Suprapubic skin (tissue), 4 donors: ENCODE measurements at regions not wholly inside any gene's neighbourhood (a gene's known extent, or its start where the extent isn't known, plus 50 kb on each side); places are given as distances from the start of the nearest gene placed in this dataset.
A peak's percentile ranks its signal among the peaks of the same experiment; 100 is the strongest.

Source experiments
- DNase-seq, 2 donors: peaks; one replicate each; pipeline ENCODE4 v3.0.0-alpha.2; 2019; ENCODE audit warnings: low spot score in 2 of 2
- H3K27ac ChIP-seq: fragments of 200-600 bp; sonication (generic); one replicate; pipeline ENCODE4 v1.5.1; 2019
- H3K27me3 ChIP-seq: fragments of 200-600 bp; sonication (generic); one replicate; pipeline ENCODE4 v1.5.1; 2019
- H3K36me3 ChIP-seq: fragments of 200-600 bp; sonication (generic); one replicate; pipeline ENCODE4 v1.5.1; 2019
- H3K4me1 ChIP-seq: fragments of 200-600 bp; sonication (generic); one replicate; pipeline ENCODE4 v1.5.1; 2019
- H3K4me3 ChIP-seq: fragments of 200-600 bp; sonication (generic); one replicate; pipeline ENCODE4 v1.5.1; 2019; ENCODE audit warnings: mild to moderate bottlenecking
- H3K9me3 ChIP-seq: fragments of 200-600 bp; sonication (generic); one replicate; pipeline ENCODE4 v1.5.1; 2019
- EP300 ChIP-seq: sonication (generic); formaldehyde crosslinking; IDR thresholded peaks from one replicate; pipeline ENCODE4 v1.6.1; 2017; ENCODE audit warnings: antibody characterized with exemption
- POLR2A ChIP-seq, 2 donors: fragments of 450-650 bp; IDR thresholded peaks; one replicate each; pipeline ENCODE4 v1.6.1; 2017; ENCODE audit warnings: antibody characterized with exemption in 2 of 2, mild to moderate bottlenecking in 2 of 2, moderate library complexity in 2 of 2
- POLR2AphosphoS5 ChIP-seq, 3 donors: sonication (generic); formaldehyde crosslinking; IDR thresholded peaks; one replicate each; pipeline ENCODE4 v1.6.1; 2017; ENCODE audit warnings: antibody characterized with exemption in 3 of 3
- WGBS: methylation state at CpG from one replicate; pipeline ENCODE4 v1.1.5; 2018; 5-methylcytosine and 5-hydroxymethylcytosine counted together
- TF ChIP-seq, protein P1 (sequence below), 2 donors: fragments of 200-600 bp in 1 of 2; fragments of 450-650 bp in 1 of 2; sonication (generic) in 1 of 2; IDR thresholded peaks; one replicate each; pipeline ENCODE4 v1.5.1; 2016 to 2019; ENCODE audit warnings: antibody characterized with exemption in 2 of 2, mild to moderate bottlenecking in 1 of 2, moderate library complexity in 1 of 2

DNA sequence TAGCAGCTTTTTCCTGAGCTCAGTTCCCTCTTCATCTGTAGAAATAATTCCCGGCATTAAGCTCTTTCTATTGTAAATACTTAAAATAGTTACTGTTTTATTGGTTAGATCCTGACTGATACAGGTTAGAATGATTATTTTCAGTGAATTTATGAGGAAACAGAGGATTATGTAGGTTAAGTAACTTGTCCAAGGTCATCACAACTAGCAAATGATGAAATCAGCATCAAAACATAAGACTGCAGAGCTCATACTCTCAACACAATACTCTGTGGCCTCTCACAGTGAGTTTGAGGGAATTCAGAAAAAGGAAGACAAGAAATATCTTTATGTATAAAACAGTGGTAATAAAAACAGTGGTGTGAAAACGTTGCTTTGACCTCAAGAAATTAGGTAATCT, 113.2 kb upstream of the DLX2 start:
- Histone ChIP-seq H3K9me3 (no peaks in the 10 kb centered on the region), H3K36me3 (no peaks in the 10 kb centered on the region), H3K4me3 (no peak overlapping the region), H3K27me3 (no peaks in the 10 kb centered on the region), H3K27ac (peak overlapping the region; percentile 68), H3K4me1 (peaks cover 38% of the 10 kb centered on the region)
- no peak for DNase-seq
- TF ChIP-seq EP300 (no peak), POLR2AphosphoS5 (IDR thresholded peaks at IDR 0.05) (no peak), POLR2A (IDR thresholded peaks at IDR 0.05) (no peak)
- TF ChIP-seq, protein P1, sequence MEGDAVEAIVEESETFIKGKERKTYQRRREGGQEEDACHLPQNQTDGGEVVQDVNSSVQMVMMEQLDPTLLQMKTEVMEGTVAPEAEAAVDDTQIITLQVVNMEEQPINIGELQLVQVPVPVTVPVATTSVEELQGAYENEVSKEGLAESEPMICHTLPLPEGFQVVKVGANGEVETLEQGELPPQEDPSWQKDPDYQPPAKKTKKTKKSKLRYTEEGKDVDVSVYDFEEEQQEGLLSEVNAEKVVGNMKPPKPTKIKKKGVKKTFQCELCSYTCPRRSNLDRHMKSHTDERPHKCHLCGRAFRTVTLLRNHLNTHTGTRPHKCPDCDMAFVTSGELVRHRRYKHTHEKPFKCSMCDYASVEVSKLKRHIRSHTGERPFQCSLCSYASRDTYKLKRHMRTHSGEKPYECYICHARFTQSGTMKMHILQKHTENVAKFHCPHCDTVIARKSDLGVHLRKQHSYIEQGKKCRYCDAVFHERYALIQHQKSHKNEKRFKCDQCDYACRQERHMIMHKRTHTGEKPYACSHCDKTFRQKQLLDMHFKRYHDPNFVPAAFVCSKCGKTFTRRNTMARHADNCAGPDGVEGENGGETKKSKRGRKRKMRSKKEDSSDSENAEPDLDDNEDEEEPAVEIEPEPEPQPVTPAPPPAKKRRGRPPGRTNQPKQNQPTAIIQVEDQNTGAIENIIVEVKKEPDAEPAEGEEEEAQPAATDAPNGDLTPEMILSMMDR (IDR thresholded peaks at IDR 0.05) = no peak
- WGBS = 40% methylated on average over 2 of the region's 2 CpGs

DNA sequence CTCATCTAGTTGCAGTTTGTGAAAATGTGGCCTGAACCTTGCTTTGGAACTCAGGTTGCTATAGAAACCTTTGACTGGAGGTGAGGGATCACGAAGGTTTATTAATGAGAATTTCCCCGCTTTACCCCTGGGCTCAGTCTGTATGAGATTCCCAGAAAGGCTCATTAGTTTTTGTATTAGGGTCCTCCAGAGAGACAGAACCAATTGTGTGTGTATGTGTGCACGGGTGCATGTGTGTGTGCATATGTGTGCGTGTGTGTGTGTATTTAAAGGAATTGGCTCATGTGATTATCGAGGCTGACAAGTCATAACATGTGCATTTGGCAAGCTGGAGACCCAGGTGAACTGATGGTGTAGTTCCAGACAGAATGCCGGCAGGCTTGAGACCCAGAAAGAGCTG, 113.8 kb upstream of the DLX2 start:
- H3K27me3 ChIP-seq = no peaks in the 10 kb centered on the region
- TF ChIP-seq, protein P1 (IDR thresholded peaks at IDR 0.05) = no peak
- TF ChIP-seq POLR2A (IDR thresholded peaks at IDR 0.05) (no peak), EP300 (no peak), POLR2AphosphoS5 (IDR thresholded peaks at IDR 0.05) (no peak)
- no peak for DNase-seq
- WGBS = 62% methylated on average over 6 of the region's 6 CpGs
- peak overlapping the region; percentile 68 for H3K27ac ChIP-seq
- no peaks in the 10 kb centered on the region for H3K9me3 ChIP-seq
- H3K36me3 ChIP-seq = no peaks in the 10 kb centered on the region
- peaks cover 38% of the 10 kb centered on the region for H3K4me1 ChIP-seq
- H3K4me3 ChIP-seq = no peak overlapping the region

DNA sequence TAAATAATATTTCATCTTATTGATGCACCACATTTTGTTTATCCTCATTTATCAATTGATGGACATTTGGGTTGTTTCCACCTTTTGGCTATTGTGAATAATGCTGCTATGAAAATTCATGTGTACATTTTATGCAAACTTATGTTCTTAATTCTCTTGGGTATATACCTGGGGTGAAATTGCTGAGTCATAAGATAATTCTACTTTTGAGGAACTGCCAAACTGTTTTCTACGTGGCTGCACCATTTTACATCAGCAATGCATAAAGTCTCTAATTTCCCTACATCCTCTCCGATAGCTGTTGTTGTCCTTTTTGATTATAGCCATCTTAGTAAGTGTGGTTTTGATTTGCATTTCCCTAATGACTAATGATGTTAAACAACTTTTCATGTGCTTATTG, 116.5 kb upstream of the DLX2 start:
- 61% methylated on average over 2 of the region's 2 CpGs for WGBS
- H3K27me3 ChIP-seq = no peaks in the 10 kb centered on the region
- peaks cover 29% of the 10 kb centered on the region for H3K4me1 ChIP-seq
- TF ChIP-seq POLR2A (IDR thresholded peaks at IDR 0.05) (no peak), EP300 (no peak), POLR2AphosphoS5 (IDR thresholded peaks at IDR 0.05) (no peak)
- TF ChIP-seq, protein P1 (IDR thresholded peaks at IDR 0.05) = no peak
- H3K9me3 ChIP-seq = no peaks in the 10 kb centered on the region
- H3K27ac ChIP-seq = no peak overlapping the region
- DNase-seq = no peak
- no peaks in the 10 kb centered on the region for H3K36me3 ChIP-seq
- no peak overlapping the region for H3K4me3 ChIP-seq

DNA sequence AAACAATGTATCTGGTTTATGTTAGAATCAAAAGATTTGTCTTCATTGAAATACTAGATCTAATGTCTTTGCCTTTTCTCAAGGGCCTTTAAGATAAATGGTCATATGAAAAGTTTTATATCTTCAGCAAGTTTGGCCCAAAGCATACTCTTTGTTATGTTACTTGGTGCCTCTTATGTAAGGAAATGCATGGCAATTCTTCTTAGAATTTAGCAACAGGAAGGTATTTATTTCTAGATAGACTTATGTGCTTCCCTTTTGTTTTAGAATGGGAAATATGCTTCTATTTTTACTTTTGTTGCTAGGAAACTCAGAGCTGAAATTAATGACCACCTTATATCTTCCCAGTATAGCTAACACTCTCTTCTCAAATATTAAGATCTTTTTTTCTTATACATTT, 117.4 kb upstream of the DLX2 start:
- Histone ChIP-seq H3K27ac (no peak overlapping the region), H3K4me1 (peaks cover 20% of the 10 kb centered on the region), H3K9me3 (no peaks in the 10 kb centered on the region), H3K27me3 (no peaks in the 10 kb centered on the region), H3K36me3 (no peaks in the 10 kb centered on the region), H3K4me3 (no peak overlapping the region)
- DNase-seq = no peak
- TF ChIP-seq POLR2A (IDR thresholded peaks at IDR 0.05) (no peak), POLR2AphosphoS5 (IDR thresholded peaks at IDR 0.05) (no peak), EP300 (no peak)
- TF ChIP-seq, protein P1 (IDR thresholded peaks at IDR 0.05) = no peak

DNA sequence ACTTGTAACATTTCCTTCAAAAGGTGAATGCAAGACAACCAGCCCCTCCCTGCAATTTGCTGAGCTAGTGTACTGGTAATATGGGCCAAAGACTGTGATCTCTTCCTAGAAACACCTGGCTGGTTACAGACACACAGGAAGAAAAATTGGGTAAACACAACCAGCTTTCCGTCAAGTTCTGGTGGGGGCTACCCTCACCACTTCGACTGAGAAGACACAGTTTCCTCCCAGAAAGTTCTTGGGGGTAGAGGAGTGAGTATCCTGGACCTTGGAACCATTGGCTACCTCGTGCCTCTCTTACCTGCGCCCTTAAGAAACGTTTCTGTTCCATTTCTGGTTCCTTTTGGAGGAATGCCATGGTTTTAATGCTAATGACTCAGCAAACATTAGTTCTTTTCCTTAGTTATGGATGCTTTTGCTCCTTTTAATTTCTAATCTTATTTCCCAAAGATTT, 120.9 kb upstream of the DLX2 start:
- no peak overlapping the region for H3K4me3 ChIP-seq
- no peak overlapping the region for H3K27ac ChIP-seq
- DNase-seq = no peak
- H3K9me3 ChIP-seq = no peaks in the 10 kb centered on the region
- no peaks in the 10 kb centered on the region for H3K27me3 ChIP-seq
- peaks cover 21% of the 10 kb centered on the region for H3K4me1 ChIP-seq
- no peak for TF ChIP-seq POLR2AphosphoS5 (IDR thresholded peaks at IDR 0.05)
- TF ChIP-seq EP300 = no peak
- TF ChIP-seq, protein P1 (IDR thresholded peaks at IDR 0.05) = no peak
- no peak for TF ChIP-seq POLR2A (IDR thresholded peaks at IDR 0.05)
- H3K36me3 ChIP-seq = no peaks in the 10 kb centered on the region
- 52% methylated on average over 5 of the region's 5 CpGs for WGBS
